Endothelial cell of umbilical vein (primary cell): ENCODE measurements at regions not wholly inside any gene's neighbourhood (a gene's known extent, or its start where the extent isn't known, plus 50 kb on each side); places are given as distances from the start of the nearest gene placed in this dataset.

ENCODE experiments used
- BruUV-seq: library from RNA; stranded (reverse); fragments of 400-500 nt; replicated peaks from 2 replicates; lab custom pipeline; 2021; lab: Mats Ljungman, UMichigan
- CTCF ChIA-PET: fragments of 300-600, 350-600 bp; sonication (Branson Sonifier 250); formaldehyde crosslinking; loops from one replicate; lab custom pipeline; 2021; ENCODE audit warnings: antibody characterized with exemption, inconsistent platforms; lab: Charles Lee
- POLR2A ChIA-PET: fragments of 300-600, 350-600 bp; sonication (Branson Sonifier 250); formaldehyde crosslinking; loops from one replicate; lab custom pipeline; 2021; ENCODE audit warnings: antibody characterized with exemption, inconsistent platforms; lab: Charles Lee
- DNase-seq: peaks from one replicate; pipeline ENCODE4 v3.0.0-alpha.2; 2011; ENCODE audit warnings: low read depth, low spot score
- FAIRE-seq: peaks from 2 replicates; lab custom pipeline; 2011; peaks lifted over from hg19 to GRCh38; lab: Jason Lieb, UNC
- H2AFZ ChIP-seq: 2 replicates; pipeline ENCODE4 v1.6.0; 2012; ENCODE audit warnings: low read depth, low read length, control low read depth, inconsistent platforms
- H3K27ac ChIP-seq: 2 replicates; pipeline ENCODE4 v1.5.1; 2011; ENCODE audit warnings: low read depth, mild to moderate bottlenecking, control low read depth, low read length, moderate library complexity; ENCODE audit not compliant: insufficient read depth
- H3K27me3 ChIP-seq, 2 experiments: 2 replicates each; pipeline versions ENCODE4 v1.6.0 to v1.6.1; 2011; ENCODE audit warnings: low read length in 2 of 2, mixed read lengths in 1 of 2; ENCODE audit not compliant: control insufficient read depth in 2 of 2, insufficient read depth in 2 of 2
- H3K36me3 ChIP-seq, 2 experiments: 2 replicates in 1 of 2; 3 replicates in 1 of 2; pipeline ENCODE4 v1.5.1; 2011; ENCODE audit warnings: low read length in 2 of 2, mild to moderate bottlenecking in 1 of 2, moderate library complexity in 1 of 2; ENCODE audit not compliant: control insufficient read depth in 2 of 2, insufficient read depth in 2 of 2; ENCODE audit errors: extremely low read depth in 1 of 2
- H3K4me1 ChIP-seq: 3 replicates; pipeline ENCODE4 v1.5.1; 2011; ENCODE audit warnings: mild to moderate bottlenecking, low read length; ENCODE audit not compliant: control insufficient read depth, insufficient read depth; ENCODE audit errors: extremely low read depth
- H3K4me2 ChIP-seq: 2 replicates; pipeline ENCODE4 v1.6.1; 2011; ENCODE audit warnings: low read length, control low read depth, mixed read lengths; ENCODE audit not compliant: insufficient read depth
- H3K4me3 ChIP-seq, 3 experiments: fragments of 200-600 bp in 1 of 3; sonication (generic), shearing (Covaris generic) in 1 of 3; replicated peaks in 1 of 3; 2 replicates each; pipeline ENCODE4 v1.5.1; 2011 to 2016; ENCODE audit warnings: control low read depth in 3 of 3, low read length in 3 of 3, mild to moderate bottlenecking in 2 of 3, inconsistent platforms in 1 of 3, low read depth in 1 of 3, moderate library complexity in 1 of 3; ENCODE audit not compliant: insufficient read depth in 1 of 3
- H3K79me2 ChIP-seq: 2 replicates; pipeline ENCODE4 v1.6.0; 2012; ENCODE audit warnings: low read length, inconsistent platforms; ENCODE audit not compliant: control insufficient read depth, insufficient read depth
- H3K9ac ChIP-seq: replicated peaks from 2 replicates; pipeline ENCODE3; 2011; ENCODE audit warnings: low read length, control low read depth; ENCODE audit not compliant: insufficient read depth; ENCODE audit errors: extremely low read depth
- H3K9me1 ChIP-seq: replicated peaks from 3 replicates; pipeline ENCODE4 v1.6.0; 2011; ENCODE audit warnings: mild to moderate bottlenecking, low read length; ENCODE audit not compliant: control insufficient read depth, insufficient read depth; ENCODE audit errors: extremely low read depth
- H3K9me3 ChIP-seq: replicated peaks from 2 replicates; pipeline ENCODE4 v1.5.1; 2012; ENCODE audit warnings: low read length, inconsistent platforms; ENCODE audit not compliant: control insufficient read depth, insufficient read depth
- H4K20me1 ChIP-seq: replicated peaks from 2 replicates; pipeline ENCODE3; 2011; ENCODE audit warnings: mild to moderate bottlenecking, low read length; ENCODE audit not compliant: control insufficient read depth, insufficient read depth; ENCODE audit errors: extremely low read depth
- CTCF ChIP-seq, 2 donors: IDR thresholded peaks; 1 replicate in 1 of 2; 2 replicates in 1 of 2; pipeline ENCODE4 v1.5.1; 2011; ENCODE audit warnings: low read length in 2 of 2, mild to moderate bottlenecking in 2 of 2, moderate library complexity in 2 of 2, control low read depth in 1 of 2, inconsistent platforms in 1 of 2, low read depth in 1 of 2; ENCODE audit not compliant: insufficient read depth in 1 of 2; ENCODE audit errors: extremely low read depth in 1 of 2
- EZH2 ChIP-seq: IDR thresholded peaks from 2 replicates; pipeline ENCODE4 v1.6.1; 2012; ENCODE audit warnings: borderline replicate concordance, low read depth, mild to moderate bottlenecking, moderate library complexity, low read length, inconsistent platforms; ENCODE audit not compliant: severe bottlenecking
- GATA2 ChIP-seq: IDR thresholded peaks from 2 replicates; pipeline ENCODE4 v1.7.0; 2011; ENCODE audit warnings: low read depth, mild to moderate bottlenecking, moderate library complexity, mixed read lengths, low read length; ENCODE audit not compliant: insufficient read length, insufficient read depth
- JUN ChIP-seq: IDR thresholded peaks from 2 replicates; pipeline ENCODE4 v1.6.1; 2011; ENCODE audit warnings: borderline replicate concordance, low read depth; ENCODE audit not compliant: insufficient read length, insufficient read depth
- MYC ChIP-seq: IDR thresholded peaks from one replicate; pipeline ENCODE4 v1.6.1; 2011; ENCODE audit warnings: mild to moderate bottlenecking, low read depth, low read length
- POLR2AphosphoS5 ChIP-seq: IDR thresholded peaks from 2 replicates; pipeline ENCODE4 v1.6.1; 2012; ENCODE audit warnings: low read depth, mild to moderate bottlenecking, control low read depth, low read length, moderate library complexity; ENCODE audit not compliant: insufficient read depth
- dilution Hi-C: fragments of 300-500 bp; cut with MboI; formaldehyde crosslinking; loops from one replicate; pipeline ENCODE4 v1.15.0; 2019; ENCODE audit warnings: low sequenced_read_pairs; ENCODE audit not compliant: extremely low pct_ligation_motif_present
- intact Hi-C: fragments of 100-400 bp; cut with micrococcal nuclease; formaldehyde crosslinking; loops from one replicate; pipeline ENCODE4 v1.10.0; 2022

GRCh38 chr17:54099221-54099620 is 276.5 kb downstream of the KIF2B start:
- CTCF ChIA-PET, result no interaction called here
- FAIRE-seq, result no peak

More at GRCh38 chr17:54099221-54099620, 276.5 kb downstream of the KIF2B start:
- Histone ChIP-seq H3K4me3 (no peak overlapping the region), H3K36me3 (no peaks in the 10 kb centered on the region), H3K79me2 (no peaks in the 10 kb centered on the region), H3K9me1 (no peaks in the 10 kb centered on the region), H3K4me1 (no peaks in the 10 kb centered on the region), H3K27ac (no peak overlapping the region), H3K4me2 (no peak overlapping the region), H3K9me3 (peaks cover 3% of the 10 kb centered on the region), H3K27me3 (no peaks in the 10 kb centered on the region), H2AFZ (no peak overlapping the region), H3K9ac (no peak overlapping the region), H4K20me1 (no peaks in the 10 kb centered on the region)
- TF ChIP-seq EZH2, result no peak
- no peak for TF ChIP-seq MYC
- no peak for TF ChIP-seq JUN
- TF ChIP-seq GATA2, result no peak
- TF ChIP-seq POLR2AphosphoS5, result no peak
- no peak for TF ChIP-seq CTCF (IDR thresholded peaks at IDR 0.05; ENCODE audit: extremely low read depth in 1 of 2, insufficient read depth in 1 of 2, low read depth in 1 of 2, low read length in 2 of 2)
- BruUV-seq, result no TSS peak
- no peak for DNase-seq
- intact Hi-C loops (no loop called here), dilution Hi-C loops (no loop called here)
- POLR2A ChIA-PET, result no interaction called here
